Endodermal cell (in vitro differentiated cells): ENCODE measurements at regions not wholly inside any gene's neighbourhood (a gene's known extent, or its start where the extent isn't known, plus 50 kb on each side); places are given as distances from the start of the nearest gene placed in this dataset.

Experiments used
- DNase-seq: peaks from one replicate; pipeline ENCODE4 v3.0.0-alpha.2; 2017
- H3K27ac ChIP-seq: 2 replicates; pipeline ENCODE4 v1.5.1; 2013; ENCODE audit warnings: mild to moderate bottlenecking, low read depth, low read length, moderate library complexity
- H3K27me3 ChIP-seq: 2 replicates; pipeline ENCODE4 v1.6.1; 2013; ENCODE audit warnings: mild to moderate bottlenecking, low read length, moderate library complexity; ENCODE audit not compliant: insufficient read depth, control insufficient read depth, poor library complexity, severe bottlenecking
- H3K36me3 ChIP-seq: 2 replicates; pipeline ENCODE4 v1.7.0; 2013; ENCODE audit warnings: mild to moderate bottlenecking, low read length, moderate library complexity; ENCODE audit not compliant: control insufficient read depth, insufficient read depth
- H3K4me1 ChIP-seq: one replicate; pipeline ENCODE4 v1.7.0; 2013; ENCODE audit warnings: low read length; ENCODE audit not compliant: control insufficient read depth, insufficient read depth
- H3K4me3 ChIP-seq: 2 replicates; pipeline ENCODE4 v1.5.1; 2013; ENCODE audit warnings: mild to moderate bottlenecking, low read length, moderate library complexity
- H3K9ac ChIP-seq: 2 replicates; pipeline ENCODE4 v1.6.1; 2013; ENCODE audit warnings: mild to moderate bottlenecking, low read length, moderate library complexity; ENCODE audit not compliant: poor library complexity, severe bottlenecking; ENCODE audit errors: extremely low read depth
- H3K9me3 ChIP-seq: 2 replicates; pipeline ENCODE4 v1.6.1; 2013; ENCODE audit warnings: mild to moderate bottlenecking, low read length, moderate library complexity; ENCODE audit not compliant: control insufficient read depth
- H3K27ac Mint-ChIP-seq: 2 replicates; pipeline ENCODE4 v1.8.0; 2020; ENCODE audit warnings: mixed read lengths
- H3K27me3 Mint-ChIP-seq: 2 replicates; pipeline ENCODE4 v1.8.0; 2021; ENCODE audit warnings: mild to moderate bottlenecking, mixed read lengths; ENCODE audit not compliant: insufficient read depth
- H3K36me3 Mint-ChIP-seq: 2 replicates; pipeline ENCODE4 v1.8.0; 2020; ENCODE audit warnings: low read depth, mixed read lengths
- H3K4me1 Mint-ChIP-seq: 2 replicates; pipeline ENCODE4 v1.8.0; 2020; ENCODE audit warnings: mixed read lengths
- H3K4me3 Mint-ChIP-seq: 2 replicates; pipeline ENCODE4 v1.8.0; 2020; ENCODE audit warnings: mild to moderate bottlenecking, moderate library complexity, mixed read lengths
- H3K9me3 Mint-ChIP-seq: 2 replicates; pipeline ENCODE4 v1.8.0; 2020; ENCODE audit warnings: mild to moderate bottlenecking, mixed read lengths
- WGBS, 2 experiments: methylation state at CpG; one replicate each; pipeline versions ENCODE4 v1.1.5 to v1.1.7; 2013; ENCODE audit warnings: missing lambda C conversion rate in 2 of 2, mixed read lengths in 1 of 2; ENCODE audit not compliant: insufficient coverage in 1 of 2, insufficient read length in 1 of 2; 5-methylcytosine and 5-hydroxymethylcytosine counted together
- TF ChIP-seq, protein P1 (sequence below): fragments of 200-600 bp; sonication (generic); conservative IDR thresholded peaks from 2 replicates; pipeline ENCODE4 v1.5.0; 2021; ENCODE audit warnings: antibody characterized with exemption, mild to moderate bottlenecking

GRCh38 chr18:77804382-77804781 is 554.7 kb downstream of the GALR1 start:
- Histone ChIP-seq H3K4me3 (no peak overlapping the region), H3K9me3 (no peaks in the 10 kb centered on the region), H3K27me3 (no peaks in the 10 kb centered on the region), H3K36me3 (no peaks in the 10 kb centered on the region), H3K4me1 (no peaks in the 10 kb centered on the region), H3K9ac (no peak overlapping the region), H3K27ac (no peak overlapping the region)
- DNase-seq: no peak
- no peak overlapping the region for H3K4me3 Mint-ChIP-seq
- no peak overlapping the region for H3K27ac Mint-ChIP-seq
- no peaks in the 10 kb centered on the region for H3K27me3 Mint-ChIP-seq
- H3K36me3 Mint-ChIP-seq: no peaks in the 10 kb centered on the region
- no peaks in the 10 kb centered on the region for H3K9me3 Mint-ChIP-seq
- WGBS, 2 experiments: 89% methylated on average over 2 of the region's 2 CpGs; no CpG with 5 or more reads in 1 of the 2 experiments
- peaks cover 5% of the 10 kb centered on the region for H3K4me1 Mint-ChIP-seq
- TF ChIP-seq, protein P1, sequence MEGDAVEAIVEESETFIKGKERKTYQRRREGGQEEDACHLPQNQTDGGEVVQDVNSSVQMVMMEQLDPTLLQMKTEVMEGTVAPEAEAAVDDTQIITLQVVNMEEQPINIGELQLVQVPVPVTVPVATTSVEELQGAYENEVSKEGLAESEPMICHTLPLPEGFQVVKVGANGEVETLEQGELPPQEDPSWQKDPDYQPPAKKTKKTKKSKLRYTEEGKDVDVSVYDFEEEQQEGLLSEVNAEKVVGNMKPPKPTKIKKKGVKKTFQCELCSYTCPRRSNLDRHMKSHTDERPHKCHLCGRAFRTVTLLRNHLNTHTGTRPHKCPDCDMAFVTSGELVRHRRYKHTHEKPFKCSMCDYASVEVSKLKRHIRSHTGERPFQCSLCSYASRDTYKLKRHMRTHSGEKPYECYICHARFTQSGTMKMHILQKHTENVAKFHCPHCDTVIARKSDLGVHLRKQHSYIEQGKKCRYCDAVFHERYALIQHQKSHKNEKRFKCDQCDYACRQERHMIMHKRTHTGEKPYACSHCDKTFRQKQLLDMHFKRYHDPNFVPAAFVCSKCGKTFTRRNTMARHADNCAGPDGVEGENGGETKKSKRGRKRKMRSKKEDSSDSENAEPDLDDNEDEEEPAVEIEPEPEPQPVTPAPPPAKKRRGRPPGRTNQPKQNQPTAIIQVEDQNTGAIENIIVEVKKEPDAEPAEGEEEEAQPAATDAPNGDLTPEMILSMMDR: no peak

DNA sequence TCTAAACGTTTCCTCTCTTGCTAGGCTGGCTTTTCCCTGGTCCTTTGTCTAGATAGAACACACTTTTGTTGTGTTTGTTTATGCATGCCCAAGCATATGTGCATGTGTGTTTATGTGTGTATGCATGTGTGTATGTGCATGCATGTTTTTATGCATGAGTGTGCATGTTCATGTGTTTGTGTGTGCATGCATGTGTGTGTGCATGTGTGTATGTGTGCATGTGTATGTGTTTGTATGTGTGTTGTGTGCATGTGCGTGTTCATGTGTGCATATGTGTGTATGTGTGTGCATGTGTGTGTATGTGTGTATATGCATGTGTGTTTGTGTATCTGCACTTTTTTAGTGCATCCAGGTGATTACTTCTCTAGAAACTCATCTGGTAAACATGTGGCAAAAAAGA is 558.0 kb downstream of the GALR1 start:
- Histone ChIP-seq H3K9me3 (no peaks in the 10 kb centered on the region), H3K27ac (no peak overlapping the region), H3K27me3 (no peaks in the 10 kb centered on the region), H3K4me1 (no peaks in the 10 kb centered on the region), H3K9ac (no peak overlapping the region), H3K4me3 (no peak overlapping the region), H3K36me3 (no peaks in the 10 kb centered on the region)
- DNase-seq: no peak
- no peak overlapping the region for H3K4me3 Mint-ChIP-seq
- no peaks in the 10 kb centered on the region for H3K9me3 Mint-ChIP-seq
- H3K4me1 Mint-ChIP-seq: peaks cover 5% of the 10 kb centered on the region
- no peaks in the 10 kb centered on the region for H3K36me3 Mint-ChIP-seq
- no peaks in the 10 kb centered on the region for H3K27me3 Mint-ChIP-seq
- TF ChIP-seq, protein P1: no peak
- H3K27ac Mint-ChIP-seq: no peak overlapping the region
- WGBS, 2 experiments: 92% methylated on average over 2 of the region's 2 CpGs; no CpG with 5 or more reads in 1 of the 2 experiments

DNA sequence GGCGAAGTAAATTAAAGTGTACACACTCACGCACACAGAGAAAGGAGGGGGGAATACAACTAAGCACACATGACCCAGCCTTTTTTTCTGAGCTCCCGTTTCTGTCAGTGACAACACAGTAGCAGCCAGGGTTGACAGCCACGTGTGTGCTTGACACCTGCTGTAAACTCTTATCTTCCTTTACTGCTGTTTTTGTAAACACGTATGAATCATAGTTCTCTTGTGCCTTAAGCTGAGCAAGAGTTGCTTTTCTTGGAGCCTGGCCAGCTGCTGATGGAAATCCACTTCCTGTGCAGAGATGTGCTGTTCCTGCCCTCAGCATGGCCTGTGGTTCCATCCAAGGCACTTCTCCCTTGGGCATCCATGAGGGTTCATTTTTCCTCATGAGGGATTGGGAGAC is 561.9 kb downstream of the GALR1 start:
- Mint-ChIP-seq H3K4me1 (peaks cover 5% of the 10 kb centered on the region), H3K27me3 (no peaks in the 10 kb centered on the region), H3K36me3 (no peaks in the 10 kb centered on the region), H3K9me3 (no peaks in the 10 kb centered on the region), H3K27ac (no peak overlapping the region), H3K4me3 (no peak overlapping the region)
- Histone ChIP-seq H3K27me3 (no peaks in the 10 kb centered on the region), H3K9me3 (no peaks in the 10 kb centered on the region), H3K27ac (no peak overlapping the region), H3K4me1 (no peaks in the 10 kb centered on the region), H3K36me3 (no peaks in the 10 kb centered on the region), H3K4me3 (no peak overlapping the region), H3K9ac (no peak overlapping the region)
- 77 to 92% methylated on average over 5 of the region's 5 CpGs for WGBS, 2 experiments
- no peak for DNase-seq
- TF ChIP-seq, protein P1: no peak
